PFSK-1 (cell line): ENCODE measurements at regions not wholly inside any gene's neighbourhood (a gene's known extent, or its start where the extent isn't known, plus 50 kb on each side); places are given as distances from the start of the nearest gene placed in this dataset.

ENCODE experiments used
- FOXP2 ChIP-seq: optimal IDR thresholded peaks from 2 replicates; pipeline ENCODE3; 2011; ENCODE audit warnings: borderline replicate concordance, control low read depth, inconsistent platforms; ENCODE audit not compliant: insufficient read depth; ENCODE audit errors: extremely low read length, extremely low read depth
- POLR2AphosphoS5 ChIP-seq: IDR thresholded peaks from 2 replicates; pipeline ENCODE4 v1.6.1; 2012; ENCODE audit warnings: low read depth, mild to moderate bottlenecking, control low read depth, low read length, moderate library complexity
- REST ChIP-seq, 2 experiments: IDR thresholded peaks; 2 replicates each; pipeline versions ENCODE4 v1.6.1 to v1.8.0; 2011 to 2012; ENCODE audit warnings: low read depth in 2 of 2, low read length in 2 of 2, control low read depth in 1 of 2, inconsistent platforms in 1 of 2, mild to moderate bottlenecking in 1 of 2, moderate library complexity in 1 of 2; ENCODE audit not compliant: insufficient read depth in 1 of 2
- SIN3A ChIP-seq: IDR thresholded peaks from 2 replicates; pipeline ENCODE4 v1.6.1; 2012; ENCODE audit warnings: mild to moderate bottlenecking, low read length, moderate library complexity, borderline replicate concordance; ENCODE audit not compliant: insufficient read depth
- TAF1 ChIP-seq: IDR thresholded peaks from 2 replicates; pipeline ENCODE4 v1.6.1; 2012; ENCODE audit warnings: low read length, control low read depth, borderline replicate concordance; ENCODE audit not compliant: insufficient read depth

GRCh38 chr14:100430571-100430970, 107.4 kb downstream of the SLC25A47 start:
- no peak for TF ChIP-seq REST (IDR thresholded peaks at IDR 0.05; ENCODE audit: insufficient read depth in 1 of 2, low read depth in 2 of 2, low read length in 2 of 2)
- TF ChIP-seq FOXP2, result no peak
- no peak for TF ChIP-seq SIN3A
- TF ChIP-seq TAF1, result no peak
- no peak for TF ChIP-seq POLR2AphosphoS5

DNA sequence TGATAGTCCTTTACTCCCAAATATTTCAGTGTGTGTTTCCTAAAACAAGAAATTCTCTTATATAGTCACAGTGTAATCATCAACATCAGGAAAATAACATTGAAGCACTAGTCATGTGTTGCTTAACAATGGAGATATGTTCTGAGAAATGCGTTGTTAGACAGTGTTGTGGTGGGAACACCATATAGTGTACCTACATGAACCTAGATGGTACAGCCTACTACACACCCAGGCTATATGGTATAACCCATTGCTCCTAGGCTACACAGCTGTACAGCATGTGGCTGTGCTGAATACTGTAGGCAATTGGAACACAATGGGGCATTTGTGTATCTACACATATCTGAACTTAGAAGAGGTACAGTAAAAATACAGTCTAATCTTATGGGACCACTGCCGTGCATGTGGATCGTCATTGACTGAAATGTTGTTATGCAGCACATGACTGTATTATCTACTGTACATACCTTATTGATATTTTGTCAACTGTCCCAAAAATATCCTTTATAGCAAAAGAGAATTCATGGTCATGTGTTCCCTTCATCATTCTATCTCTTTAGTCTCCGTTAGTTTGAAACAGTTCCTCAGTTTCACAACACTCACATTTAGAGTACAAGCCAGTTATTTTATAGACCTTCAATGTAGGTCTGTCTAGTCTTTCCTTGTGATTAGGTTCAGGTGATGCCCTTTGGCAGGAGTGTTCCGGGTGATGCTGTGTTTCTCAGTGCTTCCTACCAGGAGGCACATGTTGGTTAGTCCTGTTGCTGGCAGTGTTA, 109.7 kb downstream of the SLC25A47 start:
- TF ChIP-seq POLR2AphosphoS5, result no peak
- no peak for TF ChIP-seq FOXP2
- no peak for TF ChIP-seq REST (IDR thresholded peaks at IDR 0.05; ENCODE audit: insufficient read depth in 1 of 2, low read depth in 2 of 2, low read length in 2 of 2)
- TF ChIP-seq SIN3A, result no peak
- TF ChIP-seq TAF1, result no peak

- TF ChIP-seq FOXP2 (no peak), REST (IDR thresholded peaks at IDR 0.05; ENCODE audit: insufficient read depth in 1 of 2, low read depth in 2 of 2, low read length in 2 of 2) (no peak), SIN3A (no peak), POLR2AphosphoS5 (no peak), TAF1 (no peak)
Measured at GRCh38 chr14:100433428-100433814, 110.3 kb downstream of the SLC25A47 start.

DNA sequence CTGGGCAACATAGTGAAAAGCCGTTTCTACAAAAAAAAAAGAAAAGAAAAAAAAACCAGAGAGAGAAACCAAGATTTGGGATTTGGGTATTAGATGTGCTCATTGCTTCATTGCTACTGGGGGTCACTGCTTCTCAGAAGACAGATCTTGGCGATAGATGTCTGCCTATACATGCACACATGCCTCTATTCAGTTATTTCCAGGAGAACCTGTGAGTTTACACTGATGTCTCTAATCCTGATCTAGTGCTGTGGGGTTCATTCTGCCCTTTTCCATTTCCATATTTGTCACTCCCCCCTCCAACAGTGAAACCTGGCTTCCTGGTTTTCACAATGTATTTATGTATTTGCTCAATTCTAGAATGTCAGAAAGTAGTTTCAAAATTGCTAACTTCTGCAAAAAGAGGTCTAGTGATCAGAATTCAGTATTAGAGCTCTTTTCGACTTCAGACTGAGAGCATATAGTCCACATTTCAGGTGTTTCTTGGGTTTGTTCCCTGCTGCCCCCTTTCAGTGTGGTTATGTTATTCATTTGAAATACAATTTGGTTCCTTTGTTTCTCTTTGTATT, 111.0 kb downstream of the SLC25A47 start:
- TF ChIP-seq TAF1, result no peak
- TF ChIP-seq FOXP2, result no peak
- no peak for TF ChIP-seq REST (IDR thresholded peaks at IDR 0.05; ENCODE audit: insufficient read depth in 1 of 2, low read depth in 2 of 2, low read length in 2 of 2)
- no peak for TF ChIP-seq POLR2AphosphoS5
- no peak for TF ChIP-seq SIN3A
